Neuronal stem cell (in vitro differentiated cells): ENCODE measurements at regions not wholly inside any gene's neighbourhood (a gene's known extent, or its start where the extent isn't known, plus 50 kb on each side); places are given as distances from the start of the nearest gene placed in this dataset.
"Not testable (repeated sequence)": the region's sequence is repeated elsewhere in the genome, so short reads cannot be mapped to it uniquely, and the experiment has no call there.

Experiments used
- DNase-seq: peaks from one replicate; pipeline ENCODE4 v3.0.0-alpha.2; 2013; ENCODE audit warnings: low spot score
- H2AFZ ChIP-seq: one replicate; pipeline ENCODE4 v1.6.1; 2013; ENCODE audit warnings: mild to moderate bottlenecking, low read length, inconsistent platforms
- H2AK5ac ChIP-seq: 2 replicates; pipeline ENCODE4 v1.6.1; 2013; ENCODE audit warnings: low read depth, mild to moderate bottlenecking, inconsistent platforms, low read length, moderate library complexity, mixed read lengths
- H2BK120ac ChIP-seq: 2 replicates; pipeline ENCODE4 v1.6.1; 2013; ENCODE audit warnings: low read depth, mild to moderate bottlenecking, inconsistent platforms, low read length, moderate library complexity, mixed read lengths
- H2BK12ac ChIP-seq: one replicate; pipeline ENCODE4 v1.6.1; 2013; ENCODE audit warnings: low read length, inconsistent platforms
- H2BK15ac ChIP-seq: 2 replicates; pipeline ENCODE4 v1.6.1; 2013; ENCODE audit warnings: mild to moderate bottlenecking, low read length, inconsistent platforms, mixed read lengths
- H2BK5ac ChIP-seq: one replicate; pipeline ENCODE4 v1.6.1; 2013; ENCODE audit warnings: inconsistent platforms, mild to moderate bottlenecking, low read length, moderate library complexity
- H3K14ac ChIP-seq: one replicate; pipeline ENCODE4 v1.6.1; 2013; ENCODE audit warnings: low read length, inconsistent platforms
- H3K18ac ChIP-seq: 2 replicates; pipeline ENCODE4 v1.6.1; 2013; ENCODE audit warnings: low read length, inconsistent platforms
- H3K23ac ChIP-seq: 2 replicates; pipeline ENCODE4 v1.6.1; 2013; ENCODE audit warnings: low read depth, mild to moderate bottlenecking, mixed read lengths, low read length, inconsistent platforms; ENCODE audit not compliant: poor library complexity
- H3K27ac ChIP-seq: replicated peaks from 3 replicates; pipeline ENCODE4 v1.5.1; 2013; ENCODE audit warnings: low read length, inconsistent platforms
- H3K27me3 ChIP-seq, 3 experiments: 2 replicates each; pipeline ENCODE4 v1.6.1; 2013; ENCODE audit warnings: low read length in 3 of 3, mild to moderate bottlenecking in 2 of 3, inconsistent platforms in 1 of 3, low read depth in 1 of 3, mixed read lengths in 1 of 3, moderate library complexity in 1 of 3; ENCODE audit not compliant: control insufficient read depth in 3 of 3, insufficient read depth in 3 of 3
- H3K36me3 ChIP-seq, 2 donors: replicated peaks in 1 of 2; 2 replicates each; pipeline ENCODE4 v1.6.1; 2013; ENCODE audit warnings: low read length in 2 of 2; ENCODE audit not compliant: control insufficient read depth in 2 of 2, insufficient read depth in 2 of 2
- H3K4ac ChIP-seq: 2 replicates; pipeline ENCODE4 v1.6.1; 2013; ENCODE audit warnings: inconsistent platforms, mild to moderate bottlenecking, low read length, moderate library complexity
- H3K4me1 ChIP-seq, 2 donors: 1 replicate in 1 of 2; 2 replicates in 1 of 2; pipeline ENCODE4 v1.6.1; 2013; ENCODE audit warnings: low read length in 2 of 2, low read depth in 1 of 2; ENCODE audit not compliant: control insufficient read depth in 2 of 2, insufficient read depth in 1 of 2
- H3K4me2 ChIP-seq: one replicate; pipeline ENCODE4 v1.6.1; 2013; ENCODE audit warnings: mild to moderate bottlenecking, low read length, inconsistent platforms; ENCODE audit not compliant: insufficient read depth, poor library complexity, severe bottlenecking
- H3K4me3 ChIP-seq, 2 donors: 2 replicates each; pipeline ENCODE4 v1.5.1; 2013; ENCODE audit warnings: low read length in 2 of 2, mild to moderate bottlenecking in 2 of 2, inconsistent platforms in 1 of 2, moderate library complexity in 1 of 2
- H3K79me1 ChIP-seq: one replicate; pipeline ENCODE4 v1.6.1; 2013; ENCODE audit warnings: low read depth, mild to moderate bottlenecking, inconsistent platforms, low read length, moderate library complexity
- H3K9ac ChIP-seq: one replicate; pipeline ENCODE4 v1.6.1; 2013; ENCODE audit warnings: mild to moderate bottlenecking, low read depth, low read length, inconsistent platforms; ENCODE audit not compliant: poor library complexity
- H3K9me3 ChIP-seq, 2 donors: replicated peaks in 1 of 2; 2 replicates each; pipeline versions ENCODE3 to v1.6.1; 2013; ENCODE audit warnings: low read length in 2 of 2, mild to moderate bottlenecking in 2 of 2, inconsistent platforms in 1 of 2, low read depth in 1 of 2, mixed read lengths in 1 of 2, moderate library complexity in 1 of 2; ENCODE audit not compliant: control insufficient read depth in 2 of 2, insufficient read depth in 1 of 2
- H4K8ac ChIP-seq: one replicate; pipeline ENCODE4 v1.6.1; 2013; ENCODE audit warnings: low read depth, mild to moderate bottlenecking, inconsistent platforms, low read length, moderate library complexity
- H4K91ac ChIP-seq: one replicate; pipeline ENCODE4 v1.6.1; 2013; ENCODE audit warnings: low read length, low read depth, mild to moderate bottlenecking, inconsistent platforms; ENCODE audit not compliant: poor library complexity
- WGBS, 2 donors: extraction: QIAGEN DNeasy Blood & Tissue Kit; methylation state at CpG; one replicate each; pipeline ENCODE4 v1.1.7; 2013; ENCODE audit warnings: missing lambda C conversion rate in 2 of 2, mixed read lengths in 1 of 2; ENCODE audit not compliant: insufficient read length in 2 of 2, insufficient replicate concordance in 1 of 2; ENCODE audit errors: extremely low coverage in 2 of 2; 5-methylcytosine and 5-hydroxymethylcytosine counted together

DNA sequence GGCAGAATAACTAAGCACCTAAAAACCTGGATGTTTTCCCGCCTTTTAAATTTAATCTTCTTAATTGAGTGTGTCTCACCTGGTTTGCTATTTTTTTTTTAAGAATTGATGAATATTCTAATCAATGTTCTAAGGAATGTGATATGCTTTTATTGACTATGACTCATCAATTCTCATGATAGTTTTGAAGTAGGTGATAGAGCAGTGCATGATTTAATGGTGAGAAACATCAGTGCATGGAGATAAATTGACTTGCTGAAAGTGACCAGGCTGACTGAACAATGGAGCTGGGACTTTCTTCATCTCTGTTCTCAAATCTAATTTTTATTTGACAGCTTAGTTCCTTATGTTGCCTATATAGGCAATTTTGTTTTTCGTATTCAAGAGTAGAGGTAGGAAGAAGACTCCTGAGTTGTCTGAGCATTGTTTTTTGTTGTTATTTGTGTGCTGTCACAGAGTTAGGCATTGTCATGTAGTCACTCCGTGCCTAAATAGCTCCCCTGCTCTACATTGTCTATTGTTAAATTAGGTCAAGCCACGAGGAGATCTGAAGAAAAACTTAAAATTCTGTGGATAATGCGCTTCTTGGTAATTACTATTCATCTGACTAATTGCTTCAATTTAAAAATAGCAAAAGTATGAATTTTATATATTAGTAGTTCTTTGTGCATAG is 59.0 kb upstream of the NUTM2F start:
- not testable (repeated sequence) for H3K14ac ChIP-seq, H3K23ac ChIP-seq, H3K36me3 ChIP-seq, H4K8ac ChIP-seq, H2BK5ac ChIP-seq, H3K4me1 ChIP-seq, H3K4me2 ChIP-seq, DNase-seq, H3K18ac ChIP-seq, H2BK12ac ChIP-seq, H3K4ac ChIP-seq, H3K9me3 ChIP-seq, H3K4me3 ChIP-seq, H4K91ac ChIP-seq, H2AFZ ChIP-seq, H2BK15ac ChIP-seq, H2AK5ac ChIP-seq, H3K9ac ChIP-seq, H2BK120ac ChIP-seq, H3K27me3 ChIP-seq, H3K27ac ChIP-seq, H3K79me1 ChIP-seq
- no CpG with 5 or more reads among the region's 5 CpGs for WGBS, 2 donors

DNA sequence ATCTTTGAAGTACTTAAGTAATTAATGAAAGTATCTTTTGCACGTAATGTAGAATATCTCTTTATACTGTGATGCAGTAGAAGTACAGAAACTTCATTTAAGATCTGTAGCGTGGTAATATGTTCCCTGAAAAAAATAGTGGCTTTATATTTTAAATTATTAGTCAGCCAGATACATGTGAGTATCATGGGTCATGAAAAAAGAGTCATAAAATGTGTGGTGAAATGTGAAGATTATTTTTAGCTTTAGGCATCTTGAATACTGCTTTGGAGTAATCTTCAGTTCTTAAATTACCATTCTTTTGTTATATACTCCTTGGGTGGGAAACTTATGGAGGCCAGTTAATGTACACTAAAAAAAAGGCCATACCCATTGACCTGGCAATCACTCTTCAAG is 59.6 kb upstream of the NUTM2F start:
- not testable (repeated sequence) for H3K9ac ChIP-seq, H4K8ac ChIP-seq, H3K27me3 ChIP-seq, H2BK120ac ChIP-seq, H2BK15ac ChIP-seq, H3K4me1 ChIP-seq, H2BK5ac ChIP-seq, H2AK5ac ChIP-seq, H3K18ac ChIP-seq, H3K9me3 ChIP-seq, H3K4me2 ChIP-seq, DNase-seq, H3K36me3 ChIP-seq, H3K4ac ChIP-seq, H3K23ac ChIP-seq, H3K14ac ChIP-seq, H3K27ac ChIP-seq, H2AFZ ChIP-seq, H3K79me1 ChIP-seq, H3K4me3 ChIP-seq, H2BK12ac ChIP-seq, H4K91ac ChIP-seq
- no CpG with 5 or more reads among the region's 2 CpGs for WGBS, 2 donors

GRCh38 chr9:94390425-94391098 is 62.1 kb upstream of the NUTM2F start:
- not testable (repeated sequence) for H3K27ac ChIP-seq, H3K36me3 ChIP-seq, H3K18ac ChIP-seq, H3K4me1 ChIP-seq, H2BK15ac ChIP-seq, H3K79me1 ChIP-seq, H4K8ac ChIP-seq, DNase-seq, H3K23ac ChIP-seq, H2BK12ac ChIP-seq, H3K4me2 ChIP-seq, H2AFZ ChIP-seq, H3K9ac ChIP-seq, H2BK120ac ChIP-seq, H3K4me3 ChIP-seq, H3K9me3 ChIP-seq, H2AK5ac ChIP-seq, H4K91ac ChIP-seq, H3K4ac ChIP-seq, H2BK5ac ChIP-seq, H3K14ac ChIP-seq, H3K27me3 ChIP-seq
- WGBS, 2 donors: no CpG with 5 or more reads among the region's 5 CpGs

DNA sequence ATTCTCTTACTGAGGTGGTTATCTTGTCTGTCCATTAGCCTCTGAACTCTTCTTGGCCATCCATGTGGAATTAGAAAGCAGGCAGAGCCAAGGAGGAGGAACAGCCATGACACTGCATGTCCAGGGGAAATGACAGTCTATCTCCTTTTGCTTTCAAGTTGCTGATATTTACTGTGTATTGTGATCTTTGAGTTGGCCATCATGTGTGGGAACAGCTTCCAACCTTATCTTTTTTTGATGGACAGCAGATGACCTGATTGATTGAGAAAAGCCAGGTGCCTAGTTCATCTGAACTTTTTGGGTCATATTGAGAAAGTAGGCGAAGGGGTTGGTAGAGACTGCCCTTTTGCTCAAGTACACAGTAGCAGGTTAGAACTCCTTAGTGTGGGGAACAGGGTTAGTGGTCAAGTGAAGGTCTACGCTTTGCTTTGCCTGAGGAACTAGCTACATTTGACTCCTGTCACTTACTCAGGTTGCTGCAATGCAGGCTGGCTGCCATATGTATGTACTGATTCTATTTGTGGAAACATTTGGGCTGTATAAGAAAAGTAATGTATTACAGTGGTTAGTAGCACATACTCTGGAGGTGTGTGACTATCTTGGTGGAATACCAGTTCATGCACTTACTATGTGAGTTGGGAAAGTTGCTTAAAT is 64.7 kb upstream of the NUTM2F start:
- H3K4me2 ChIP-seq, H3K27me3 ChIP-seq, H4K8ac ChIP-seq, H3K36me3 ChIP-seq, H3K9me3 ChIP-seq, H2BK15ac ChIP-seq, H3K14ac ChIP-seq, H4K91ac ChIP-seq, H3K4ac ChIP-seq, H2AFZ ChIP-seq, H3K23ac ChIP-seq, H2BK120ac ChIP-seq, H3K79me1 ChIP-seq, H2BK5ac ChIP-seq, H3K18ac ChIP-seq, DNase-seq, H3K27ac ChIP-seq, H3K9ac ChIP-seq, H3K4me3 ChIP-seq, H2BK12ac ChIP-seq, H3K4me1 ChIP-seq, H2AK5ac ChIP-seq: not testable (repeated sequence)
- no CpG with 5 or more reads among the region's 2 CpGs for whole genome bisulfite sequencing, 2 donors
